ENCODE measurements at regions not wholly inside any gene's neighbourhood (a gene's known extent, or its start where the extent isn't known, plus 50 kb on each side); places are given as distances from the start of the nearest gene placed in this dataset.

- H3K27me3 ChIP-seq (ENCODE audit: control insufficient read depth in 5 of 5, insufficient read depth in 4 of 5, low read length in 5 of 5) = no peaks in the 10 kb centered on the region
- no peaks in the 10 kb centered on the region for H3K36me3 ChIP-seq (ENCODE audit: control insufficient read depth in 5 of 5, insufficient read depth in 5 of 5, low read length in 5 of 5)
- peak overlapping the region; percentile 77 for H3K27ac ChIP-seq (ENCODE audit: low read depth, low read length)
- no peaks in the 10 kb centered on the region for H3K9me3 ChIP-seq (ENCODE audit: control insufficient read depth in 5 of 5, low read length in 5 of 5)
- peak overlapping the region in 2 of 5 donors; percentile 9 to 11 for H3K4me3 ChIP-seq (ENCODE audit: low read depth in 1 of 5, low read length in 5 of 5)
- H3K9ac ChIP-seq (ENCODE audit: low read length in 5 of 5) = peak overlapping the region in 4 of 5 donors; percentile 44 to 63 (median 60)
- peaks cover 0 to 23% (median 12%) of the 10 kb centered on the region in 5 donors for H3K4me1 ChIP-seq (ENCODE audit: control insufficient read depth in 5 of 5, insufficient read depth in 5 of 5, low read length in 5 of 5)
These were observed 50.2 kb upstream of the DTNA start for GRCh38 chr18:34659579-34660517.
